HCT116 (cell line): ENCODE measurements at regions not wholly inside any gene's neighbourhood (a gene's known extent, or its start where the extent isn't known, plus 50 kb on each side); places are given as distances from the start of the nearest gene placed in this dataset.

Experiments
- CTCF ChIP-seq, 3 experiments: fragments of 200-600 bp in 1 of 3; sonication (generic) in 1 of 3; IDR thresholded peaks in 2 of 3; conservative IDR thresholded peaks in 1 of 3; 2 replicates each; pipeline ENCODE4 v1.5.1; 2012 to 2017; ENCODE audit warnings: low read depth in 2 of 3, low read length in 2 of 3, antibody characterized with exemption in 1 of 3, borderline replicate concordance in 1 of 3, control low read depth in 1 of 3, mild to moderate bottlenecking in 1 of 3, mixed read lengths in 1 of 3, mixed run types in 1 of 3, moderate library complexity in 1 of 3; ENCODE audit not compliant: insufficient read depth in 1 of 3
- EZH2 ChIP-seq: fragments of 200-600 bp; sonication (generic); IDR thresholded peaks from 2 replicates; pipeline ENCODE4 v1.6.1; 2017; ENCODE audit warnings: antibody characterized with exemption, mixed run types
- POLR2A ChIP-seq: IDR thresholded peaks from 2 replicates; pipeline ENCODE4 v1.7.0; 2011; ENCODE audit warnings: borderline replicate concordance; ENCODE audit not compliant: insufficient read depth, insufficient read length; ENCODE audit errors: extremely low read depth
- POLR2AphosphoS5 ChIP-seq: IDR thresholded peaks from 2 replicates; pipeline ENCODE4 v1.6.1; 2011; ENCODE audit warnings: mild to moderate bottlenecking, low read depth, low read length, moderate library complexity
- SIN3A ChIP-seq: IDR thresholded peaks from 2 replicates; pipeline ENCODE4 v1.6.1; 2012; ENCODE audit warnings: low read depth
- SP1 ChIP-seq: IDR thresholded peaks from 2 replicates; pipeline ENCODE4 v1.6.1; 2012; ENCODE audit warnings: low read depth
- ZNF274 ChIP-seq: fragments of 200-500 bp; sonication (Bioruptor generic); IDR thresholded peaks from 2 replicates; pipeline ENCODE4 v1.6.1; 2014; ENCODE audit warnings: mild to moderate bottlenecking, low read depth, low read length, inconsistent platforms

GRCh38 chr19:28117143-28117542 lies 1095.8 kb downstream of the UQCRFS1 start:
- TF ChIP-seq CTCF (IDR thresholded peaks at IDR 0.05 in 2 of 3, conservative IDR thresholded peaks at IDR 0.05 in 1 of 3; ENCODE audit: borderline replicate concordance in 1 of 3, insufficient read depth in 1 of 3, low read depth in 2 of 3, low read length in 2 of 3) (no peak), POLR2AphosphoS5 (no peak), SP1 (no peak), ZNF274 (no peak), SIN3A (no peak), POLR2A (no peak), EZH2 (no peak)
